ENCODE measurements at regions not wholly inside any gene's neighbourhood (a gene's known extent, or its start where the extent isn't known, plus 50 kb on each side); places are given as distances from the start of the nearest gene placed in this dataset.

- no peak overlapping the region for H3K4me3 ChIP-seq
- H3K27ac ChIP-seq, result no peak overlapping the region
These were observed 66.4 kb downstream of the VCPKMT start for GRCh38 chr14:50049703-50050570.

GRCh38 chr14:50051106-50051505, 65.3 kb downstream of the VCPKMT start:
- Histone ChIP-seq H3K4me3 (no peak overlapping the region), H3K27ac (no peak overlapping the region)

- H3K27ac ChIP-seq, result no peak overlapping the region
These were observed 64.7 kb downstream of the VCPKMT start for GRCh38 chr14:50051706-50052105.

GRCh38 chr14:50052517-50052916, 63.9 kb downstream of the VCPKMT start:
- Histone ChIP-seq H3K27ac (no peak overlapping the region), H3K4me3 (no peak overlapping the region)

More at GRCh38 chr14:50051706-50052105, 64.7 kb downstream of the VCPKMT start:
- H3K4me3 ChIP-seq, result no peak overlapping the region

GRCh38 chr14:50053935-50054334, 62.4 kb downstream of the VCPKMT start:
- no peak overlapping the region for H3K4me3 ChIP-seq
- no peak overlapping the region for H3K27ac ChIP-seq

- Histone ChIP-seq H3K4me3 (no peak overlapping the region), H3K27ac (no peak overlapping the region)
These were observed 60.7 kb downstream of the VCPKMT start for GRCh38 chr14:50055461-50056228.

GRCh38 chr14:50056435-50056834, 59.9 kb downstream of the VCPKMT start:
- Histone ChIP-seq H3K27ac (peak overlapping the region in 1 of 21 experiments; percentile 20), H3K4me3 (no peak overlapping the region)

- peak overlapping the region in 1 of 21 experiments; percentile 20 for H3K27ac ChIP-seq
- no peak overlapping the region for H3K4me3 ChIP-seq
These were observed 59.0 kb downstream of the VCPKMT start for GRCh38 chr14:50057331-50057730.

GRCh38 chr14:50058113-50058512, 58.3 kb downstream of the VCPKMT start:
- no peak overlapping the region for H3K4me3 ChIP-seq
- peak overlapping the region in 1 of 21 experiments; percentile 21 for H3K27ac ChIP-seq

Data from skin epidermis (tissue), 12 donors.